DMS79 (cell line): ENCODE measurements at regions not wholly inside any gene's neighbourhood (a gene's known extent, or its start where the extent isn't known, plus 50 kb on each side); places are given as distances from the start of the nearest gene placed in this dataset.

Experiments
- DNase-seq: peaks from one replicate; lab custom pipeline; 2025; lab: John Stamatoyannopoulos, UW

GRCh38 chr5:133687212-133688061, 75.1 kb upstream of the FSTL4 start:
- no peak for DNase-seq

DNA sequence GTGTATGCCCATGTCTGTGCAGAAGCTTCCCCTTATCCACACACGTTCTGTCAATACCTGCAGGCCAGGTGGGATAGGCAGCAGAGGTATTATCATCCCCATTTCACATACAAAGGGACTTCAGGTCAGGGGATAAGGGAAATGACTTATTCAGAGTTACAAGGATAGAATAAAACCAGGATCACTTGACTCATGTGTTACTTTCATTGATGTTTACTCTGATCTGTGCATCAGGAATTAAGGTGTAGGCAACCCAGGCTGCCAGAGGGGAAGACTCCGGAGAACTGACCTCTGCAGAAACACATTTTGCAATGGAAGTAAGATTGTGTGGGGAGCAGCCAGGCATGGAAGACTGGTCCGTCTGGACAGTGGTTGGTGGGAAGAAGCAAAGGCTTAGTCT, 74.2 kb upstream of the FSTL4 start:
- DNase-seq = no peak

- no peak for DNase-seq
Measured at GRCh38 chr5:133685402-133686018, 73.2 kb upstream of the FSTL4 start.

DNA sequence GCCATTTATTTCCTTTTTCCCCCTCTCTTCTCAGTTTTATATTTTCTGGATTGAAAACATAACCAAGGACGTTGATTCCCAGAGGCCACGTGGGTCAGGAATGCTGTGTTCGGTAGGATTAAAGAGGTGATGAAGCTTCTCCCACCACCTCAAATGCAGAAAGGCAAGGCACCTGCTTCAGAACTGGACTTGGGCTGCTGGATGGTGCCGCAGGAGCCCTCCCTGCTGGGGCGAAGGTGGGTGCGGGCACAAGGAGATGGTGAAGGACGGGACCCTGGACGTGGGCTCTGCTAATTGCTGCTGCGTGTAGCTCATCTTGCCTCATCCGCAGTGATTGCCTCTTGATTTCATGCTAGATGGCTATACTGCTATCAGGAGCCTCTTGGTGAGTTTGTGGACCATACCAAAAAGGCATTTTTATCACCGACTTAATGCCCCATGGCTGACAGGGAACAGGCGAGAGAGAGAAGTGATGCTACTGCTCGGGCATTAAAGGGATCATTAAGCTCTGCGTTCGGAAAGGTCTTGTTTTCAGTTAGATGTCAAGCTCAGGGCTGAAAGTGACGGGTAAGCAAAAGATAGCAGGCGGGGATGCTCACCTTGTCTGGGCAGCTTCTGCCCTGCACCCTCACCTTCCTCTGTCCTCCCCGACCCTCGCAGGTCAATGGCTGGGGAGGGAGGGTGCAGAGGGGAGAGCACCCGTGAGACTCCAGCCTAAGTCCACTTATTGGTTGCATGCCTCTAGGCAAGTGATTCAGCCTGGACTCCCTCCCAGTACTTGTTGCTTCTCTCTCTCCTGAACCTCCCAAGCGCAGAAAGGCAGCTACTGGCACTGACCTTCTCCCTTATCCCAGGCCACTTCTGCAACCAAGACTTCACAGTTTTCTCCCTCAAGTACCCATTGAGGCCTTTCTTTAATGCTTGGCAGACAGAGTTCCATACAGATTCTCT, 71.6 kb upstream of the FSTL4 start:
- DNase-seq = no peak

GRCh38 chr5:133682451-133682850, 70.1 kb upstream of the FSTL4 start:
- DNase-seq = no peak

DNA sequence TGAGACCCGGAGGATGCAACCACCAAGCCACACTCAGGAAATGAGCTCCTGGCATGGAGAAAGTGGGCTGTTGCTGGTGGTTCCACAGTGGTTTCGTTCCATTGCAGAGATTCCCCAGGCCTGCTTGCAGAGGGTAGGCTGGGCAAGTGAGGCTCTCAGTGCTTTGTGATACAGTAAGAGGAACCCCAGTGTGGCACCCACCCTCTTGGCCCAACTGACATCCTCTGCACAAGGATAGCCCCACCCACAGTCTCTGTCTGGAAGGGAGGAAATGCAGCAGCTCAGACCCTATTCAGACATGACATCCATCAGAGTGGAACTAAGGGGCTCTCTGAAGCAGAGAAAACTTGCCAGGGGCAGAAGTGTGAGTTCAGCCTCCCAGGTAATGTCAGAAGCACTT, 69.6 kb upstream of the FSTL4 start:
- DNase-seq = no peak

- DNase-seq = no peak
Measured at GRCh38 chr5:133680830-133681565, 68.7 kb upstream of the FSTL4 start.

DNA sequence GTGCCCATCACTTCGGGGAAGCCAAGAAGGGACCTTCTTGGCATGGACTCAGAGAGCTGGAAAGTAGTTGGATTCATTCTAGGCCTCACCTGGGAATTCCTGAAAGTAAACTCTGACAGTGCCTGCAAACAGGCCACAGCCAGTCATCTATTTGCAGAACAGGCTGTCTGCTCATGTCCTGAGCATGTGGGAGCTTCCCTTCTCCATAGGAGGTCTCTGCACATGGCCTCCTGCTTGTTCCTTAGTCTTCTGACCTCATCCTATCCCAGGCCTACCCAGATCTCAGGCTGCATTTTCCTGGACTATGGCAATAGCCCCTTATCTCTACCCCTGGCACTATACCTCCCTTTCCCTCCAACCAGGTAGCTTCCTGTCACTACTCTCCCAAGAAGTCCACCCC, 67.2 kb upstream of the FSTL4 start:
- no peak for DNase-seq

DNA sequence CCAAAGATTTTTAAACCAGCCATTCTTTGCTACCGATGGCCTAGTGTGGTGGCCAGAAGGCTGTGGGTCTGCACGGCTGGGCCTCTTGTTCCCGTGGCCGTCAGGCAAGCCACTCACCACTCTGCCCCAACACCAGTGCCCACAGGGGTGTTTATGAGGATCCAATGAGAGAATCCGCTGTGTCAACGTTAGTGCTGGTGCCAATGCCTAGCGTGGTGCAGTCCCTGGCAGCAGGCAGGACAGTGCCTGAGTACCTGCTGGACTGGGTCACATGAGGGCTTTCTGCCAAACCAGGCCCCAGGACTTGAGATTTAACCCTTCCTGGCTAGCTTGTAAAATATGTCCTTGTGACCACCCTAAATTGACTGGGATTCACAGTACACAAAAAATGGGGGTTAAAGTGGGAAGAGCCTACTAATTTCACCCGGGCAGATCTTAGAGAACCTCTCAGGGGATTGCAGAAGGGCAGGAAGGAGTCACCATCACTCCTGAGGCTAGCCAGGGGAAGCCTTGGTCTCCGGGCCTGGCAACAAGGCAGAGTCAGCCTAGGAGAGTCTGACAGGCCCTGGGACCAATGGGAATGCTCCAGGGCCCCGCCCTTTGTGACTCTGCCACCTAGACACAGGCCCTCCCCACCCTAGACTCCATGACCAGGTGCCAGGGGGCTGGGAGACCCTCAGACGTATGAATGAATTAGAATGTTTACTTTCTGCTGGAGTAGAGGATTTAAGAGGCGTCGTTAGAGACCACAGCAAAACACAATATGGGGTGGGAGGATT, 63.2 kb upstream of the FSTL4 start:
- no peak for DNase-seq

DNA sequence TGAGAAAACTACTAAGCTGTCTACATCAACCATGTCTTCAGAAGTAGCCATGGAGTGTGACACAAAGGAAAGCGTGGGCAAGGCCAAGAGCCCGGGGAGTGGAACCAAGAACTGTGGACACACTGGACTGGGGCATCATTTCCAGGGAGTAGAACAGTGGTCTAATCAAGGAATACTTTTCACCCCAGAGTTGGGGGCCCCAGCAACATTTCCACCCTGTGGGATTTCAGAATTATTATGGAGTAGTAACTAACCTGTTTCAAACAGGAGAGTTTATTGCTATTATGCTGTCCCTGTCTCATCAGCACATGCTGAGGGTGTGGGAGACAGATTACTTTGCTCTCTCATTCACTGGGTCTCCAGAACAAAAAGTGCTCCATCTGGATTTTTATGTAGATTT, 58.0 kb upstream of the FSTL4 start:
- DNase-seq = no peak

GRCh38 chr5:133669472-133669871, 57.1 kb upstream of the FSTL4 start:
- no peak for DNase-seq

- DNase-seq = no peak
Measured at GRCh38 chr5:133668458-133668857, 56.1 kb upstream of the FSTL4 start.

- DNase-seq = no peak
Measured at GRCh38 chr5:133667217-133667616, 54.9 kb upstream of the FSTL4 start.

GRCh38 chr5:133665571-133665970, 53.2 kb upstream of the FSTL4 start:
- no peak for DNase-seq

- no peak for DNase-seq
Measured at GRCh38 chr5:133664422-133664821, 52.1 kb upstream of the FSTL4 start.

DNA sequence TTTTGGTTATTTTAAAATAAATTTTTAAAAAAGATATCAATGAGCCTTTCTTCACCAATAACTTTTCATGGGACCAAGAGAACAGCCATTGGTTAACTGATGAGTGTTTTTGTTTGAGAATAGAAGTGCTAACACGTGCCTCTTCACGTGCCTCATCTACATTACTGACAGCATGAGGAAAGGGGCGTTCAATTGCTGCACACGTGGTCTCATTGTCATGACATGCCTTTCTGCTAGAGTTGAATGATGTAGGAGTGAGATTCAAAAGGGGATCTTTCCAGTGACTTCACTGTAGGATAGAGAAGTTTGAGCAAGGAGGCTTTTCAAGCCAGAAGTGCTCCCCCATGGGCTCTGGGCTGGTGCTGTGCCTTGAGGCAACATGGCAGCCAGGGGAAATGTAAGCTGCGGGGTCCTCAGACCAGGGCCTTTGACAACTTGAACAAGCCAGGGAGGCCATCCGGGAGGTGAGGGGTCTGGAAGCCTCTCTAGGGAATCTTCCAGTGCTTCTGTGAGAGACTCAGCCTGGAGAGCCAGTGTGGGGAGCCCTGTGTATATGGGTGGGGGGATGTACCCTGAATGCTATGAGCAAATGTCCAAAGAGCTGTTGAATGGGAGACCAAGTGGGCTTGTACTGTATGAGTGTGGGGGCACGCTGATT, 51.2 kb upstream of the FSTL4 start:
- DNase-seq = no peak

- no peak for DNase-seq
Measured at GRCh38 chr5:133662578-133662977, 50.2 kb upstream of the FSTL4 start.
